Bronchial epithelial cell (primary cell): ENCODE measurements at regions not wholly inside any gene's neighbourhood (a gene's known extent, or its start where the extent isn't known, plus 50 kb on each side); places are given as distances from the start of the nearest gene placed in this dataset.
A peak's percentile ranks its signal among the peaks of the same experiment; 100 is the strongest.

ENCODE experiments used
- DNase-seq: peaks from one replicate; pipeline ENCODE4 v3.0.0-alpha.2; 2010; ENCODE audit warnings: low read depth
- FAIRE-seq: peaks from 2 replicates; lab custom pipeline; 2011; peaks lifted over from hg19 to GRCh38; lab: Jason Lieb, UNC
- H3K27me3 ChIP-seq: 2 replicates; pipeline ENCODE4 v1.5.1; 2011; ENCODE audit warnings: low read length; ENCODE audit not compliant: control insufficient read depth, insufficient read depth
- H3K36me3 ChIP-seq: 2 replicates; pipeline ENCODE4 v1.5.1; 2011; ENCODE audit warnings: low read length; ENCODE audit not compliant: control insufficient read depth, insufficient read depth
- H3K4me3 ChIP-seq: 2 replicates; pipeline ENCODE4 v1.5.1; 2011; ENCODE audit warnings: mild to moderate bottlenecking, low read depth, low read length, control low read depth
- CTCF ChIP-seq: IDR thresholded peaks from 2 replicates; pipeline ENCODE4 v1.5.1; 2011; ENCODE audit warnings: mild to moderate bottlenecking, moderate library complexity, low read length, control low read depth, inconsistent platforms; ENCODE audit not compliant: insufficient read depth, severe bottlenecking

GRCh38 chr2:19545507-19545906, 187.1 kb upstream of the OSR1 start:
- H3K4me3 ChIP-seq, result no peak overlapping the region
- no peaks in the 10 kb centered on the region for H3K36me3 ChIP-seq
- FAIRE-seq, result no peak
- TF ChIP-seq CTCF, result no peak
- no peaks in the 10 kb centered on the region for H3K27me3 ChIP-seq
- DNase-seq, result no peak

GRCh38 chr2:19543663-19544383, 185.4 kb upstream of the OSR1 start:
- no peak overlapping the region for H3K4me3 ChIP-seq
- no peak for FAIRE-seq
- no peaks in the 10 kb centered on the region for H3K36me3 ChIP-seq
- peak; percentile 91 for DNase-seq
- H3K27me3 ChIP-seq, result no peaks in the 10 kb centered on the region
- TF ChIP-seq CTCF, result no peak

- peak; percentile 41 for DNase-seq
- Histone ChIP-seq H3K27me3 (no peaks in the 10 kb centered on the region), H3K4me3 (no peak overlapping the region), H3K36me3 (no peaks in the 10 kb centered on the region)
- TF ChIP-seq CTCF, result no peak
- peak; percentile 86 for FAIRE-seq
These were observed 184.6 kb upstream of the OSR1 start for GRCh38 chr2:19542796-19543662.

- Histone ChIP-seq H3K4me3 (no peak overlapping the region), H3K36me3 (no peaks in the 10 kb centered on the region), H3K27me3 (no peaks in the 10 kb centered on the region)
- no peak for TF ChIP-seq CTCF
- no peak for DNase-seq
- no peak for FAIRE-seq
These were observed 183.5 kb upstream of the OSR1 start for GRCh38 chr2:19541884-19542283.

- TF ChIP-seq CTCF, result no peak
- no peaks in the 10 kb centered on the region for H3K36me3 ChIP-seq
- H3K4me3 ChIP-seq, result no peak overlapping the region
- no peaks in the 10 kb centered on the region for H3K27me3 ChIP-seq
- FAIRE-seq (no peak), DNase-seq (peak; percentile 95)
These were observed 182.5 kb upstream of the OSR1 start for GRCh38 chr2:19540739-19541525.
